H1 (cell line): ENCODE measurements at regions not wholly inside any gene's neighbourhood (a gene's known extent, or its start where the extent isn't known, plus 50 kb on each side); places are given as distances from the start of the nearest gene placed in this dataset.

ENCODE experiments used
- CTCF ChIA-PET: fragments of 300-600 bp; sonication (Branson Sonifier 250); formaldehyde crosslinking; loops from one replicate; lab custom pipeline; 2021; ENCODE audit not compliant: partially characterized antibody; lab: Charles Lee
- POLR2A ChIA-PET: fragments of 300-600 bp; sonication (Branson Sonifier 250); formaldehyde crosslinking; loops from one replicate; lab custom pipeline; 2021; ENCODE audit warnings: inconsistent platforms; ENCODE audit not compliant: partially characterized antibody; lab: Charles Lee
- DNase-seq, 2 experiments: peaks; one replicate each; pipeline versions ENCODE4 v3.0.0 to v3.0.0-alpha.2; 2010 to 2022; ENCODE audit warnings: low spot score in 2 of 2, low read depth in 1 of 2, mixed read lengths in 1 of 2
- FAIRE-seq: peaks from 2 replicates; lab custom pipeline; 2011; peaks lifted over from hg19 to GRCh38; lab: Jason Lieb, UNC
- H2AFZ ChIP-seq: 2 replicates; pipeline ENCODE4 v1.8.1; 2012; ENCODE audit warnings: low read length, inconsistent platforms
- H2AK5ac ChIP-seq: 2 replicates; pipeline ENCODE4 v1.6.1; 2013; ENCODE audit warnings: low read depth, low read length
- H2BK120ac ChIP-seq: replicated peaks from 2 replicates; pipeline ENCODE3; 2013; ENCODE audit warnings: low read depth, low read length, inconsistent platforms
- H2BK12ac ChIP-seq: 2 replicates; pipeline ENCODE4 v1.6.1; 2013; ENCODE audit warnings: low read depth, low read length
- H2BK15ac ChIP-seq: 2 replicates; pipeline ENCODE4 v1.6.1; 2013; ENCODE audit warnings: low read length
- H2BK20ac ChIP-seq: 2 replicates; pipeline ENCODE4 v1.6.1; 2013; ENCODE audit warnings: low read length
- H2BK5ac ChIP-seq: 2 replicates; pipeline ENCODE4 v1.6.1; 2013; ENCODE audit warnings: low read depth, low read length
- H3K14ac ChIP-seq: 2 replicates; pipeline ENCODE4 v1.6.1; 2013; ENCODE audit warnings: inconsistent platforms; ENCODE audit not compliant: insufficient read length
- H3K18ac ChIP-seq: 2 replicates; pipeline ENCODE4 v1.6.1; 2013; ENCODE audit warnings: low read length; ENCODE audit errors: extremely low read depth
- H3K23ac ChIP-seq: 2 replicates; pipeline ENCODE4 v1.6.1; 2013; ENCODE audit warnings: inconsistent platforms; ENCODE audit not compliant: insufficient read length
- H3K23me2 ChIP-seq: 2 replicates; pipeline ENCODE4 v1.6.1; 2013; ENCODE audit warnings: low read depth, low read length
- H3K27ac ChIP-seq: 2 replicates; pipeline ENCODE4 v1.6.1; 2011; ENCODE audit warnings: low read depth, low read length, inconsistent platforms
- H3K27me3 ChIP-seq, 4 experiments: replicated peaks in 1 of 4; 1 replicate in 1 of 4; 2 replicates in 3 of 4; pipeline versions ENCODE4 v1.6.1 to v1.8.1; 2011 to 2013; ENCODE audit warnings: low read length in 3 of 4, mild to moderate bottlenecking in 3 of 4, inconsistent platforms in 2 of 4, mixed read lengths in 2 of 4, moderate library complexity in 1 of 4; ENCODE audit not compliant: control insufficient read depth in 3 of 4, insufficient read depth in 3 of 4; ENCODE audit errors: extremely low read depth in 1 of 4
- H3K36me3 ChIP-seq, 4 experiments: 2 replicates each; pipeline versions ENCODE4 v1.6.1 to v1.8.1; 2011 to 2013; ENCODE audit warnings: mild to moderate bottlenecking in 4 of 4, low read length in 3 of 4, moderate library complexity in 2 of 4, control low read depth in 1 of 4, inconsistent platforms in 1 of 4; ENCODE audit not compliant: insufficient read depth in 4 of 4, control insufficient read depth in 2 of 4
- H3K4ac ChIP-seq: replicated peaks from 2 replicates; pipeline ENCODE3; 2013; ENCODE audit warnings: low read length, low read depth, mixed read lengths, inconsistent platforms; ENCODE audit not compliant: insufficient read length
- H3K4me1 ChIP-seq, 4 experiments: replicated peaks in 1 of 4; 1 replicate in 1 of 4; 2 replicates in 3 of 4; pipeline versions ENCODE4 v1.6.1 to v1.8.1; 2011 to 2013; ENCODE audit warnings: low read length in 3 of 4, inconsistent platforms in 2 of 4, mixed read lengths in 1 of 4; ENCODE audit not compliant: insufficient read depth in 4 of 4, control insufficient read depth in 3 of 4
- H3K4me2 ChIP-seq, 2 experiments: 2 replicates each; pipeline versions ENCODE4 v1.6.1 to v1.8.1; 2011 to 2013; ENCODE audit warnings: low read depth in 2 of 2, low read length in 2 of 2, control low read depth in 1 of 2, inconsistent platforms in 1 of 2, mild to moderate bottlenecking in 1 of 2; ENCODE audit not compliant: insufficient read depth in 1 of 2
- H3K4me3 ChIP-seq, 4 experiments: fragments of 200-600, 300-600 bp in 1 of 4; sonication (generic), shearing (Covaris generic), sonication (Bioruptor Twin) in 1 of 4; 2 replicates each; pipeline versions ENCODE4 v1.5.1 to v1.8.1; 2011 to 2016; ENCODE audit warnings: low read length in 4 of 4, low read depth in 3 of 4, control low read depth in 2 of 4, inconsistent platforms in 2 of 4, mild to moderate bottlenecking in 2 of 4, mixed read lengths in 1 of 4, moderate library complexity in 1 of 4; ENCODE audit not compliant: insufficient read depth in 2 of 4; ENCODE audit errors: extremely low read depth in 1 of 4
- H3K56ac ChIP-seq: replicated peaks from 2 replicates; pipeline ENCODE3; 2013; ENCODE audit warnings: low read depth, mild to moderate bottlenecking, mixed read lengths, low read length, inconsistent platforms; ENCODE audit not compliant: insufficient read length
- H3K79me1 ChIP-seq: 2 replicates; pipeline ENCODE4 v1.6.1; 2013; ENCODE audit warnings: low read depth, low read length, control low read depth
- H3K79me2 ChIP-seq, 2 experiments: 2 replicates each; pipeline versions ENCODE4 v1.6.1 to v1.8.1; 2012 to 2013; ENCODE audit warnings: low read length in 2 of 2, mild to moderate bottlenecking in 2 of 2, inconsistent platforms in 1 of 2; ENCODE audit not compliant: insufficient read depth in 2 of 2, control insufficient read depth in 1 of 2
- H3K9ac ChIP-seq, 4 experiments: replicated peaks in 1 of 4; 1 replicate in 1 of 4; 2 replicates in 3 of 4; pipeline versions ENCODE4 v1.6.1 to v1.8.1; 2011 to 2013; ENCODE audit warnings: low read depth in 3 of 4, low read length in 3 of 4, control low read depth in 2 of 4, mild to moderate bottlenecking in 2 of 4, moderate library complexity in 2 of 4, inconsistent platforms in 1 of 4; ENCODE audit errors: extremely low read depth in 1 of 4
- H3K9me3 ChIP-seq, 2 experiments: 2 replicates each; pipeline versions ENCODE4 v1.6.1 to v1.8.1; 2012 to 2013; ENCODE audit warnings: mild to moderate bottlenecking in 2 of 2, moderate library complexity in 2 of 2, control low read depth in 1 of 2, inconsistent platforms in 1 of 2, low read depth in 1 of 2, low read length in 1 of 2, mixed read lengths in 1 of 2; ENCODE audit not compliant: insufficient read depth in 2 of 2
- H4K20me1 ChIP-seq, 2 experiments: replicated peaks in 1 of 2; 2 replicates each; pipeline versions ENCODE3 to v1.8.1; 2011 to 2013; ENCODE audit warnings: inconsistent platforms in 2 of 2, low read length in 2 of 2, mild to moderate bottlenecking in 1 of 2; ENCODE audit not compliant: insufficient read depth in 2 of 2, control insufficient read depth in 1 of 2
- H4K5ac ChIP-seq: 2 replicates; pipeline ENCODE4 v1.6.1; 2013; ENCODE audit warnings: low read length, low read depth, mixed read lengths, inconsistent platforms; ENCODE audit not compliant: insufficient read length
- H4K8ac ChIP-seq: 2 replicates; pipeline ENCODE4 v1.8.0; 2013; ENCODE audit warnings: mild to moderate bottlenecking, moderate library complexity, low read length, inconsistent platforms; ENCODE audit not compliant: insufficient read depth; ENCODE audit errors: extremely low read depth
- H4K91ac ChIP-seq: replicated peaks from 2 replicates; pipeline ENCODE3; 2013; ENCODE audit warnings: low read length, mixed read lengths, inconsistent platforms; ENCODE audit not compliant: insufficient read length
- CBX5 ChIP-seq: fragments of 300-800, 300-1000 bp; sonication (generic); IDR thresholded peaks from 2 replicates; pipeline ENCODE4 v1.7.1; 2016; ENCODE audit warnings: antibody characterized with exemption, low read length, low read depth
- CBX8 ChIP-seq: fragments of 300-800, 300-1000 bp; sonication (generic); IDR thresholded peaks from 2 replicates; pipeline ENCODE4 v1.7.1; 2016; ENCODE audit warnings: low read depth, low read length, borderline replicate concordance
- HDAC2 ChIP-seq, 2 experiments: fragments of 300-600 bp in 1 of 2; sonication (generic) in 1 of 2; IDR thresholded peaks; 2 replicates each; pipeline ENCODE4 v1.6.1; 2011 to 2012; ENCODE audit warnings: low read depth in 2 of 2, low read length in 2 of 2, mild to moderate bottlenecking in 2 of 2, moderate library complexity in 2 of 2, borderline replicate concordance in 1 of 2, inconsistent platforms in 1 of 2
- KDM5A ChIP-seq: fragments of 200-600 bp; IDR thresholded peaks from 2 replicates; pipeline ENCODE4 v1.7.1; 2012; ENCODE audit warnings: mild to moderate bottlenecking, low read length, inconsistent platforms, mixed read lengths
- NANOG ChIP-seq: IDR thresholded peaks from 2 replicates; pipeline ENCODE4 v1.6.1; 2011; ENCODE audit warnings: low read length, low read depth, mild to moderate bottlenecking, inconsistent platforms; ENCODE audit not compliant: insufficient read depth, poor library complexity, severe bottlenecking
- POLR2A ChIP-seq, 2 experiments: IDR thresholded peaks; 1 replicate in 1 of 2; 2 replicates in 1 of 2; pipeline ENCODE4 v1.6.1; 2011; ENCODE audit warnings: low read depth in 2 of 2, low read length in 2 of 2, mild to moderate bottlenecking in 2 of 2; ENCODE audit errors: control extremely low read depth in 1 of 2
- WGBS, 2 experiments: shearing (Covaris generic) in 1 of 2; methylation state at CpG; one replicate each; pipeline versions ENCODE4 v1.1.6 to v1.1.7; 2013 to 2015; ENCODE audit warnings: low lambda C conversion rate in 2 of 2, mixed read lengths in 2 of 2, inconsistent platforms in 1 of 2, low coverage in 1 of 2, missing lambda C conversion rate in 1 of 2; ENCODE audit not compliant: insufficient replicate concordance in 2 of 2, insufficient coverage in 1 of 2, insufficient read length in 1 of 2; ENCODE audit errors: extremely low coverage in 1 of 2, missing lambda C conversion rate in 1 of 2; 5-methylcytosine and 5-hydroxymethylcytosine counted together

DNA sequence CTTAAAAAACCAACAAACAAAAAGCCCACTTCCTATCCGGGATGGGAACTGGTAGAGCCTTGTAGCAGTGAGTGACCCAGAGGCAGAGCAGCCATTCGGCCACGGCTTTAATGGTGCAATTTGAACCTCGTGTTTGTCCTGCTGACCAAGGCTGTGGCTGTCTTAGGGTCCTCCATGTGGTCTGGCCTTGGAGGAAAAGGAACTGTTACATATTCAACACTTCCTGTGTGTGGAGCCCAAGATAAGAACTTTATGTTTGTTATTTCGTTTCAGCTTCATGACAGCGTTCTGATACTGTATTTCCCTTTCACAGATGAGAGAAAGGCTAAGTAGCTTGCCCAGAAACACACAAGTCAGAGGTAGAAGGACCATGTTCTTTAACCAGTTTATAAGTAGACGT is 269.8 kb downstream of the SV2B start:
- Histone ChIP-seq H3K23me2 (no peaks in the 10 kb centered on the region), H3K36me3 (no peaks in the 10 kb centered on the region), H3K9me3 (peaks cover 0 to 3% of the 10 kb centered on the region in 2 experiments; a peak in 1 of 4 replicates), H4K8ac (no peak overlapping the region), H3K27ac (no peak overlapping the region), H3K9ac (no peak overlapping the region), H3K79me2 (no peaks in the 10 kb centered on the region), H4K20me1 (no peaks in the 10 kb centered on the region), H4K5ac (no peak overlapping the region), H2AFZ (no peak overlapping the region), H3K4me2 (no peak overlapping the region), H3K4me3 (no peak overlapping the region), H2BK20ac (no peak overlapping the region), H4K91ac (peak overlapping the region; percentile 47), H3K27me3 (no peaks in the 10 kb centered on the region), H3K79me1 (no peaks in the 10 kb centered on the region), H3K4ac (no peak overlapping the region), H2BK5ac (no peak overlapping the region), H3K14ac (no peak overlapping the region), H2AK5ac (no peak overlapping the region), H3K4me1 (peaks cover 0 to 4% (median 2%) of the 10 kb centered on the region in 4 experiments; a peak in 2 of 7 replicates), H2BK12ac (no peak overlapping the region), H3K18ac (no peak overlapping the region), H2BK15ac (no peak overlapping the region), H2BK120ac (no peak overlapping the region), H3K23ac (no peak overlapping the region), H3K56ac (no peak overlapping the region)
- 85% methylated on average over 7 of the region's 7 CpGs; no CpG with 5 or more reads in 1 of the 2 experiments for WGBS, 2 experiments
- FAIRE-seq, result no peak
- no peak for DNase-seq
- TF ChIP-seq HDAC2 (IDR thresholded peaks at IDR 0.05; ENCODE audit: borderline replicate concordance in 1 of 2, low read depth in 2 of 2, low read length in 2 of 2), result no peak
- TF ChIP-seq POLR2A (IDR thresholded peaks at IDR 0.05; ENCODE audit: control extremely low read depth in 1 of 2, low read depth in 2 of 2, low read length in 2 of 2), result no peak
- no peak for TF ChIP-seq NANOG
- TF ChIP-seq CBX5, result no peak
- no peak for TF ChIP-seq CBX8
- no peak for TF ChIP-seq KDM5A
- CTCF ChIA-PET, result interaction anchor here (0.7 to 0.8 kb wide), 2 partner anchors 11 to 491 kb away, joined by 3 read pairs; no protein-coding TSS in a partner anchor
- POLR2A ChIA-PET, result no interaction called here
